Panc1 (cell line): ENCODE measurements at regions not wholly inside any gene's neighbourhood (a gene's known extent, or its start where the extent isn't known, plus 50 kb on each side); places are given as distances from the start of the nearest gene placed in this dataset.

ENCODE experiments used
- ATAC-seq: fragments of 200-7000 bp; cut with Tn5 transposase; 2 replicates; pipeline ENCODE4 v1.9.1; 2020; ENCODE audit warnings: mild to moderate bottlenecking, moderate library complexity
- BruUV-seq: library from RNA; stranded (reverse); fragments of 400-500 nt; replicated peaks from 2 replicates; lab custom pipeline; 2021; lab: Mats Ljungman, UMichigan
- CTCF ChIA-PET: fragments of 300-600 bp; sonication (Branson Sonifier 250); formaldehyde crosslinking; loops from one replicate; lab custom pipeline; 2022; ENCODE audit warnings: antibody characterized with exemption; lab: Charles Lee
- POLR2A ChIA-PET: fragments of 300-600 bp; sonication (Branson Sonifier 250); formaldehyde crosslinking; loops from one replicate; lab custom pipeline; 2022; ENCODE audit warnings: antibody characterized with exemption; lab: Charles Lee
- DNase-seq: peaks from one replicate; pipeline ENCODE4 v3.0.0-alpha.2; 2010; ENCODE audit warnings: low read depth, low spot score
- H3K27ac ChIP-seq: 2 replicates; pipeline ENCODE4 v1.5.1; 2011; ENCODE audit warnings: mild to moderate bottlenecking, low read length, inconsistent platforms
- H3K27me3 ChIP-seq: fragments of 200-500 bp; sonication (Bioruptor generic); 2 replicates; pipeline ENCODE4 v1.6.0; 2014; ENCODE audit warnings: low read length, inconsistent platforms; ENCODE audit not compliant: control insufficient read depth, insufficient read depth
- H3K36me3 ChIP-seq: fragments of 200-500 bp; sonication (Bioruptor generic); 2 replicates; pipeline ENCODE4 v1.5.1; 2014; ENCODE audit warnings: inconsistent platforms, mild to moderate bottlenecking, low read length, moderate library complexity; ENCODE audit not compliant: control insufficient read depth, insufficient read depth
- H3K4me1 ChIP-seq: 2 replicates; pipeline ENCODE4 v1.5.1; 2011; ENCODE audit warnings: inconsistent platforms, mild to moderate bottlenecking, low read length, moderate library complexity; ENCODE audit not compliant: control insufficient read depth, insufficient read depth
- H3K4me3 ChIP-seq, 2 experiments: 2 replicates each; pipeline ENCODE4 v1.5.1; 2011 to 2012; ENCODE audit warnings: low read depth in 2 of 2, low read length in 2 of 2, mild to moderate bottlenecking in 2 of 2, inconsistent platforms in 1 of 2, moderate library complexity in 1 of 2
- H3K9me3 ChIP-seq: fragments of 200-500 bp; sonication (Bioruptor generic); 2 replicates; pipeline ENCODE4 v1.5.1; 2014; ENCODE audit warnings: low read depth, mild to moderate bottlenecking, inconsistent platforms, low read length, moderate library complexity; ENCODE audit not compliant: control insufficient read depth, insufficient read depth
- CTCF ChIP-seq: fragments of 450-650 bp; IDR thresholded peaks from 2 replicates; pipeline ENCODE4 v1.5.1; 2017; ENCODE audit warnings: mild to moderate bottlenecking
- POLR2AphosphoS5 ChIP-seq: IDR thresholded peaks from 2 replicates; pipeline ENCODE4 v1.6.1; 2012; ENCODE audit warnings: mild to moderate bottlenecking, low read depth, low read length, moderate library complexity
- REST ChIP-seq, 2 experiments: IDR thresholded peaks; 2 replicates each; pipeline ENCODE4 v1.6.1; 2011 to 2012; ENCODE audit warnings: low read depth in 2 of 2, control low read depth in 1 of 2, low read length in 1 of 2, mild to moderate bottlenecking in 1 of 2, moderate library complexity in 1 of 2; ENCODE audit not compliant: insufficient read depth in 1 of 2
- SIN3A ChIP-seq: IDR thresholded peaks from 2 replicates; pipeline ENCODE4 v1.6.1; 2012; ENCODE audit warnings: low read depth, mild to moderate bottlenecking, low read length, moderate library complexity, borderline replicate concordance; ENCODE audit not compliant: insufficient read depth
- TCF7L2 ChIP-seq: IDR thresholded peaks from 2 replicates; pipeline ENCODE4 v1.6.1; 2011; ENCODE audit warnings: mild to moderate bottlenecking, low read depth, low read length, inconsistent platforms
- in situ Hi-C: cut with HindIII; loops from 2 replicates; pipeline ENCODE4 v1.10.0; 2016; ENCODE audit warnings: low sequenced_read_pairs, low pct_unique_long_range_greater_than_20kb
- intact Hi-C: fragments of 100-400 bp; cut with micrococcal nuclease; formaldehyde crosslinking; loops from one replicate; pipeline ENCODE4 v1.10.0; 2022; ENCODE audit not compliant: unreplicated experiment

GRCh38 chr10:78339251-78339650 is 305.6 kb downstream of the RPS24 start:
- TF ChIP-seq CTCF = no peak
- TF ChIP-seq POLR2AphosphoS5 = no peak
- no peak for TF ChIP-seq REST (IDR thresholded peaks at IDR 0.05; ENCODE audit: insufficient read depth in 1 of 2, low read depth in 2 of 2, low read length in 1 of 2)
- TF ChIP-seq TCF7L2 = no peak
- no peak for TF ChIP-seq SIN3A
- in situ Hi-C loops (no loop called here), intact Hi-C loops (no loop called here)
- ATAC-seq = no peak
- Histone ChIP-seq H3K4me1 (no peaks in the 10 kb centered on the region), H3K27ac (no peak overlapping the region), H3K9me3 (no peaks in the 10 kb centered on the region), H3K27me3 (no peaks in the 10 kb centered on the region; the same call in 1 of the 2 replicates), H3K36me3 (no peaks in the 10 kb centered on the region), H3K4me3 (no peak overlapping the region)
- no peak for DNase-seq
- CTCF ChIA-PET = no interaction called here
- POLR2A ChIA-PET = no interaction called here
- no TSS peak for BruUV-seq

GRCh38 chr10:78341953-78342614 is 308.4 kb downstream of the RPS24 start:
- no TSS peak for BruUV-seq
- in situ Hi-C loops = no loop called here

More at GRCh38 chr10:78341953-78342614, 308.4 kb downstream of the RPS24 start:
- DNase-seq (no peak), ATAC-seq (no peak)
- intact Hi-C loops = no loop called here
- H3K4me3 ChIP-seq = no peak overlapping the region
- no peaks in the 10 kb centered on the region for H3K9me3 ChIP-seq
- no peaks in the 10 kb centered on the region for H3K4me1 ChIP-seq
- TF ChIP-seq TCF7L2 (no peak), POLR2AphosphoS5 (no peak), CTCF (no peak), REST (IDR thresholded peaks at IDR 0.05; ENCODE audit: insufficient read depth in 1 of 2, low read depth in 2 of 2, low read length in 1 of 2) (no peak), SIN3A (no peak)
- peaks cover 2% of the 10 kb centered on the region; the same call in 1 of the 2 replicates for H3K27me3 ChIP-seq
- ChIA-PET POLR2A (no interaction called here), CTCF (no interaction called here)
- no peaks in the 10 kb centered on the region for H3K36me3 ChIP-seq
- no peak overlapping the region for H3K27ac ChIP-seq
